NT2/D1 (cell line): ENCODE measurements at regions not wholly inside any gene's neighbourhood (a gene's known extent, or its start where the extent isn't known, plus 50 kb on each side); places are given as distances from the start of the nearest gene placed in this dataset.

ENCODE experiments used
- SUZ12 ChIP-seq: IDR thresholded peaks from 2 replicates; pipeline ENCODE4 v1.6.1; 2011; ENCODE audit not compliant: insufficient read length, insufficient read depth; ENCODE audit errors: extremely low read depth
- YY1 ChIP-seq: IDR thresholded peaks from 2 replicates; pipeline ENCODE4 v1.6.1; 2011; ENCODE audit not compliant: insufficient read length, insufficient read depth
- ZNF274 ChIP-seq: IDR thresholded peaks from 2 replicates; pipeline ENCODE4 v1.6.1; 2011; ENCODE audit warnings: mild to moderate bottlenecking, low read depth, low read length

GRCh38 chr22:46062232-46062615 is 85.3 kb upstream of the WNT7B start:
- no peak for TF ChIP-seq YY1
- no peak for TF ChIP-seq ZNF274
- TF ChIP-seq SUZ12, result no peak
